ENCODE measurements at regions not wholly inside any gene's neighbourhood (a gene's known extent, or its start where the extent isn't known, plus 50 kb on each side); places are given as distances from the start of the nearest gene placed in this dataset.

DNA sequence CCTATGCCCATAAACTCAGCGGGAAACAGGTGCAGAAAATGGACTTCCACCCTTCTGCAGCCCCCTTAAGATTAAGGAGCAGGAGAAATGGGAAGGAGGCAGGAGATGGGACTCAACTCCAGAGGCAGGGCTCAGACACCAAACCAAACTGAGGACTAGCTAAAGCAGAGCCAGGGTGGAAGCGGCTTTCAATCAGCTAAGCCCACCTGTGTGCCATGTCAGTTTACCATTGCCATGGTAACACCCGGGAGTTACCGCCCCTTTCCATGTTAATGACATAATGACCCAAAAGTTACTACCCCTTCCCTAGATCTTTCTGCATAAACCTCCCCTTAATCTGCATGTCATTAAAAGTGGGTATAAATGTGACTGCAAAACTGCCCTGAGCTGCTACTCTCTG lies 653.5 kb downstream of the PTPRU start:
- Histone ChIP-seq H3K9ac (ENCODE audit: control insufficient read depth, insufficient read depth, low read length) (no peak overlapping the region), H3K36me3 (ENCODE audit: control insufficient read depth in 2 of 2, insufficient read depth in 2 of 2, low read length in 1 of 2) (no peaks in the 10 kb centered on the region), H3K27me3 (replicated peaks in 1 of 2; ENCODE audit: control insufficient read depth in 2 of 2, insufficient read depth in 2 of 2, low read length in 1 of 2) (peaks cover 0 to 2% of the 10 kb centered on the region in 2 experiments; a peak in 1 of 4 replicates), H4K20me1 (ENCODE audit: control insufficient read depth, insufficient read depth) (no peaks in the 10 kb centered on the region; the same call in 1 of the 2 replicates), H3K4me3 (no peak overlapping the region), H3K4me2 (ENCODE audit: control insufficient read depth, insufficient read depth) (no peak overlapping the region), H3K9me3 (replicated peaks; ENCODE audit: control insufficient read depth, insufficient read depth, low read length) (no peaks in the 10 kb centered on the region), H3K79me2 (ENCODE audit: control insufficient read depth, insufficient read depth, low read length) (no peaks in the 10 kb centered on the region), H3K4me1 (ENCODE audit: control insufficient read depth, insufficient read depth, low read length) (no peaks in the 10 kb centered on the region), H3K27ac (ENCODE audit: control insufficient read depth, insufficient read depth) (no peak overlapping the region), H2AFZ (ENCODE audit: control insufficient read depth, low read depth, low read length) (no peak overlapping the region)
- ATAC-seq (no peak), FAIRE-seq (no peak), DNase-seq (ENCODE audit: low read depth, low spot score) (no peak)
- SMC1A ChIA-PET (ENCODE audit: uncharacterized antibody, unreplicated experiment) = no interaction called here
- TF ChIP-seq FOXM1 (IDR thresholded peaks at IDR 0.05; ENCODE audit: low read depth, low read length) (no peak), TBL1XR1 (IDR thresholded peaks at IDR 0.05; ENCODE audit: low read depth, low read length) (no peak), HCFC1 (IDR thresholded peaks at IDR 0.05; ENCODE audit: low read length) (no peak)
- BruUV-seq (replicated peaks) = no TSS peak
- RAD21 ChIA-PET (ENCODE audit: unreplicated experiment) = no interaction called here
- in situ Hi-C loops (cut with MboI) (no loop called here), intact Hi-C loops (cut with micrococcal nuclease; ENCODE audit: unreplicated experiment) (no loop called here)
- POLR2A ChIA-PET = no interaction called here
- WGBS (ENCODE audit: insufficient coverage, insufficient replicate concordance, low lambda C conversion rate, missing lambda C conversion rate) = 13% methylated on average over 4 of the region's 4 CpGs
- CTCF ChIA-PET = no interaction called here

DNA sequence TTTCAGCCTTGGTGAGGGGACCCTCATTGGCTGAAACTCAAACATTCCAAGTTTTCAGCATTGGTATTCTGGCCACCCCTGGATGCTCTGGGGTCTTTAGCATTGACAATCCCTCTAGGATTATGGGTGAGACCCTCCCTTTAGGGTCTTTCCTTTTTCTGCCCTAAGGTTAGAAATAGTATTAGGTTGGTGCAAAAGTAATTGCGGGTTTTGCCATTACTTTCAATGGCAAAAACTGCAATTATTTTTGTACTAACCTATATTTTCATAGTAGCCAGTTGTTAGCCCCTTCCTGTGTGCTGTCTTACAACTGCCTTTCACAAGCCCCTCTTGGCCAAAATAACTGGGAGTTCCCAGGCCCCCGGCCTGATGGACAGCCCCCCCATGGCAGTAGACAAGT lies 648.4 kb downstream of the PTPRU start:
- H3K27me3 ChIP-seq (replicated peaks in 1 of 2; ENCODE audit: control insufficient read depth in 2 of 2, insufficient read depth in 2 of 2, low read length in 1 of 2) = no peaks in the 10 kb centered on the region
- no peak for FAIRE-seq
- ChIA-PET CTCF (no interaction called here), POLR2A (no interaction called here), RAD21 (ENCODE audit: unreplicated experiment) (no interaction called here), SMC1A (ENCODE audit: uncharacterized antibody, unreplicated experiment) (no interaction called here)
- H3K27ac ChIP-seq (ENCODE audit: control insufficient read depth, insufficient read depth) = no peak overlapping the region
- H3K9me3 ChIP-seq (replicated peaks; ENCODE audit: control insufficient read depth, insufficient read depth, low read length) = no peaks in the 10 kb centered on the region
- no TSS peak for BruUV-seq (replicated peaks)
- H3K4me2 ChIP-seq (ENCODE audit: control insufficient read depth, insufficient read depth) = no peak overlapping the region
- no peaks in the 10 kb centered on the region for H3K4me1 ChIP-seq (ENCODE audit: control insufficient read depth, insufficient read depth, low read length)
- H3K4me3 ChIP-seq = no peak overlapping the region
- no peaks in the 10 kb centered on the region for H3K79me2 ChIP-seq (ENCODE audit: control insufficient read depth, insufficient read depth, low read length)
- no peak overlapping the region for H2AFZ ChIP-seq (ENCODE audit: control insufficient read depth, low read depth, low read length)
- WGBS (ENCODE audit: insufficient coverage, insufficient replicate concordance, low lambda C conversion rate, missing lambda C conversion rate) = 35% methylated on average over 2 of the region's 2 CpGs
- no peaks in the 10 kb centered on the region for H4K20me1 ChIP-seq (ENCODE audit: control insufficient read depth, insufficient read depth)
- no peak for ATAC-seq
- intact Hi-C loops (cut with micrococcal nuclease; ENCODE audit: unreplicated experiment) = no loop called here
- TF ChIP-seq, protein P1, sequence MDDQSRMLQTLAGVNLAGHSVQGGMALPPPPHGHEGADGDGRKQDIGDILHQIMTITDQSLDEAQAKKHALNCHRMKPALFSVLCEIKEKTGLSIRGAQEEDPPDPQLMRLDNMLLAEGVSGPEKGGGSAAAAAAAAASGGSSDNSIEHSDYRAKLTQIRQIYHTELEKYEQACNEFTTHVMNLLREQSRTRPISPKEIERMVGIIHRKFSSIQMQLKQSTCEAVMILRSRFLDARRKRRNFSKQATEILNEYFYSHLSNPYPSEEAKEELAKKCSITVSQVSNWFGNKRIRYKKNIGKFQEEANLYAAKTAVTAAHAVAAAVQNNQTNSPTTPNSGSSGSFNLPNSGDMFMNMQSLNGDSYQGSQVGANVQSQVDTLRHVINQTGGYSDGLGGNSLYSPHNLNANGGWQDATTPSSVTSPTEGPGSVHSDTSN (IDR thresholded peaks at IDR 0.05; ENCODE audit: insufficient replicate concordance, low read depth, low read length) = no peak
- TF ChIP-seq ZNF384 (IDR thresholded peaks at IDR 0.05; ENCODE audit: borderline replicate concordance, low read depth, low read length) = no peak
- TF ChIP-seq, protein P2, sequence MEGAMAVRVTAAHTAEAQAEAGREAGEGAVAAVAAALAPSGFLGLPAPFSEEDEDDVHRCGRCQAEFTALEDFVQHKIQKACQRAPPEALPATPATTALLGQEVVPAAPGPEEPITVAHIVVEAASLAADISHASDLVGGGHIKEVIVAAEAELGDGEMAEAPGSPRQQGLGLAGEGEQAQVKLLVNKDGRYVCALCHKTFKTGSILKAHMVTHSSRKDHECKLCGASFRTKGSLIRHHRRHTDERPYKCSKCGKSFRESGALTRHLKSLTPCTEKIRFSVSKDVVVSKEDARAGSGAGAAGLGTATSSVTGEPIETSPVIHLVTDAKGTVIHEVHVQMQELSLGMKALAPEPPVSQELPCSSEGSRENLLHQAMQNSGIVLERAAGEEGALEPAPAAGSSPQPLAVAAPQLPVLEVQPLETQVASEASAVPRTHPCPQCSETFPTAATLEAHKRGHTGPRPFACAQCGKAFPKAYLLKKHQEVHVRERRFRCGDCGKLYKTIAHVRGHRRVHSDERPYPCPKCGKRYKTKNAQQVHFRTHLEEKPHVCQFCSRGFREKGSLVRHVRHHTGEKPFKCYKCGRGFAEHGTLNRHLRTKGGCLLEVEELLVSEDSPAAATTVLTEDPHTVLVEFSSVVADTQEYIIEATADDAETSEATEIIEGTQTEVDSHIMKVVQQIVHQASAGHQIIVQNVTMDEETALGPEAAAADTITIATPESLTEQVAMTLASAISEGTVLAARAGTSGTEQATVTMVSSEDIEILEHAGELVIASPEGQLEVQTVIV (IDR thresholded peaks at IDR 0.05; ENCODE audit: borderline replicate concordance, partially characterized antibody) = no peak
- no peak overlapping the region for H3K9ac ChIP-seq (ENCODE audit: control insufficient read depth, insufficient read depth, low read length)
- in situ Hi-C loops (cut with MboI) = no loop called here
- H3K36me3 ChIP-seq (ENCODE audit: control insufficient read depth in 2 of 2, insufficient read depth in 2 of 2, low read length in 1 of 2) = no peaks in the 10 kb centered on the region
- DNase-seq (ENCODE audit: low read depth, low spot score) = no peak
